ENCODE measurements at regions not wholly inside any gene's neighbourhood (a gene's known extent, or its start where the extent isn't known, plus 50 kb on each side); places are given as distances from the start of the nearest gene placed in this dataset.
A peak's percentile ranks its signal among the peaks of the same experiment; 100 is the strongest.

DNA sequence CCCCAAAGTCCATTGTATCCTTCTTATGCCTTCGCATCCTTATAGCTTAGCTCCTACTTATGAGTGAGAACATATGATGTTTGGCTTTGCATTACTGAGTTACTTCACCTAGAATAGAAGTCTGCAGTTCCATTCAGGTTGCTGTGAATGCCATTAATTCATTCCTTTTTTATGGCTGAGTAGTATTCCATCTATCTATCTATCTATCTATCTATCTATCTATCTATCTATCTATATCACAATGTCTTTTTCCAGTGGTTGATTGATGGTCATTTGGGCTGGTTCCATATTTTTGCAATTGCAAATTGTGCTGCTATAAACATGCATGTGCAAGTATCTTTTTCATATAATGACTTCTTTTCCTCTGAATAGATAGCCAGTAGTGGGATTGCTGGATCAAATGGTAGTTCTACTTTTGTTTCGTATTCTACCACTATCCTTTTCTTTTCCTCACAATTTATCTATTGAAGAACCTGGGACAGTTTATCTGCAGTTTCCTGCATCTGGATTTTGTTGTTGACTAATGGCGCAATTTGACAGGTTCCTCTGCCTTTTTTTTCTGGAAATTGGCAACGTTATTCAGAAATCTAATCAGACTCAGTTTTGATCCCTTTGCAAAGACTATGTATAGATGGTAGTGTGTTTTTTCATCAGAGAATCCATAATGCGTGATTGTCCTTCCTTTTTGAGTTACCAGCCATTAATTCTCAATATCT, 287.2 kb downstream of the ARL4A start:
- H3K36me3 Mint-ChIP-seq, result no peaks in the 10 kb centered on the region
- H3K27me3 ChIP-seq (ENCODE audit: insufficient read depth, low read length, poor library complexity, severe bottlenecking), result no peaks in the 10 kb centered on the region
- H3K4me3 ChIP-seq (ENCODE audit: low read length), result no peak overlapping the region
- no peak for DNase-seq
- H3K27ac ChIP-seq (ENCODE audit: low read depth, low read length), result no peak overlapping the region
- H3K4me3 Mint-ChIP-seq, result no peak overlapping the region
- H3K4me1 ChIP-seq (ENCODE audit: insufficient read depth, low read length), result no peaks in the 10 kb centered on the region
- H3K27ac Mint-ChIP-seq, result no peak overlapping the region
- H3K27me3 Mint-ChIP-seq, result peaks cover 1 to 21% of the 10 kb centered on the region in 2 donors
- no peaks in the 10 kb centered on the region for H3K9me3 ChIP-seq (ENCODE audit: low read length)
- H3K4me1 Mint-ChIP-seq, result no peaks in the 10 kb centered on the region
- H3K9me3 Mint-ChIP-seq, result no peaks in the 10 kb centered on the region
- POLR2A ChIA-PET, result no interaction called here
- CTCF ChIA-PET, result no interaction called here
- H3K36me3 ChIP-seq (ENCODE audit: insufficient read depth, low read length), result no peaks in the 10 kb centered on the region

- Histone ChIP-seq H3K4me3 (ENCODE audit: low read length) (no peak overlapping the region), H3K27me3 (ENCODE audit: insufficient read depth, low read length, poor library complexity, severe bottlenecking) (no peaks in the 10 kb centered on the region), H3K27ac (ENCODE audit: low read depth, low read length) (no peak overlapping the region), H3K4me1 (ENCODE audit: insufficient read depth, low read length) (no peaks in the 10 kb centered on the region), H3K9me3 (ENCODE audit: low read length) (no peaks in the 10 kb centered on the region), H3K36me3 (ENCODE audit: insufficient read depth, low read length) (no peaks in the 10 kb centered on the region)
- CTCF ChIA-PET, result no interaction called here
- Mint-ChIP-seq H3K27ac (no peak overlapping the region), H3K9me3 (no peaks in the 10 kb centered on the region), H3K27me3 (peaks cover 1 to 20% of the 10 kb centered on the region in 2 donors), H3K36me3 (no peaks in the 10 kb centered on the region), H3K4me3 (no peak overlapping the region), H3K4me1 (no peaks in the 10 kb centered on the region)
- DNase-seq, result no peak
- POLR2A ChIA-PET, result no interaction called here
Measured at GRCh38 chr7:12975412-12975811, 288.0 kb downstream of the ARL4A start.

GRCh38 chr7:12979181-12979580, 291.7 kb downstream of the ARL4A start:
- Mint-ChIP-seq H3K27me3 (peaks cover 3 to 17% of the 10 kb centered on the region in 2 donors), H3K9me3 (no peaks in the 10 kb centered on the region), H3K36me3 (no peaks in the 10 kb centered on the region), H3K4me3 (no peak overlapping the region), H3K4me1 (no peaks in the 10 kb centered on the region), H3K27ac (peak overlapping the region in 1 of 8 donors; percentile 16)
- DNase-seq, result no peak
- Histone ChIP-seq H3K27ac (ENCODE audit: low read depth, low read length) (no peak overlapping the region), H3K9me3 (ENCODE audit: low read length) (no peaks in the 10 kb centered on the region), H3K4me3 (ENCODE audit: low read length) (no peak overlapping the region), H3K4me1 (ENCODE audit: insufficient read depth, low read length) (no peaks in the 10 kb centered on the region), H3K36me3 (ENCODE audit: insufficient read depth, low read length) (no peaks in the 10 kb centered on the region), H3K27me3 (ENCODE audit: insufficient read depth, low read length, poor library complexity, severe bottlenecking) (no peaks in the 10 kb centered on the region)
- POLR2A ChIA-PET, result no interaction called here
- CTCF ChIA-PET, result no interaction called here

DNA sequence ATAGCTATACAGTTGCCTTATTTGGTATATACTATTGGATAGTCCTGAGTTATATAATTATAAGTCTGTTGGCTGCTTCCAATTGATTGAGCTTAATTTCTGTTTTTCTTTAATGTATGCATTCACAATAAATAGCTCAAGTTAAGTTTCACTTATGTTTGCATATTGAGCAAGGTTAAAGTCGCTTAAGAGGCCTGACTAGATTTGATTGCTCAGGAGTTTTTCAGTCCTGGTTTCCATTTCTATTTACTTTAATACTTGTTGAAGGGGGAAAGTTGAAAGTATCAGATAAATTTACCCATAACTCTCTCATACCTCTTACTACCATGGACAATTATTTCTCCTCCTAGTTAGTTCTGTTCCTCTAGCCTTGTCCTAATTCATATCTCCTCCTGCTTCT, 294.7 kb downstream of the ARL4A start:
- Mint-ChIP-seq H3K27ac (no peak overlapping the region), H3K36me3 (no peaks in the 10 kb centered on the region), H3K4me3 (no peak overlapping the region), H3K27me3 (peaks cover 2 to 4% of the 10 kb centered on the region in 2 donors), H3K9me3 (no peaks in the 10 kb centered on the region), H3K4me1 (no peaks in the 10 kb centered on the region)
- Histone ChIP-seq H3K4me1 (ENCODE audit: insufficient read depth, low read length) (no peaks in the 10 kb centered on the region), H3K4me3 (ENCODE audit: low read length) (no peak overlapping the region), H3K27ac (ENCODE audit: low read depth, low read length) (no peak overlapping the region), H3K27me3 (ENCODE audit: insufficient read depth, low read length, poor library complexity, severe bottlenecking) (no peaks in the 10 kb centered on the region), H3K9me3 (ENCODE audit: low read length) (no peaks in the 10 kb centered on the region), H3K36me3 (ENCODE audit: insufficient read depth, low read length) (no peaks in the 10 kb centered on the region)
- POLR2A ChIA-PET, result no interaction called here
- DNase-seq, result no peak
- CTCF ChIA-PET, result no interaction called here

- H3K27ac ChIP-seq (ENCODE audit: low read depth, low read length), result no peak overlapping the region
- no peaks in the 10 kb centered on the region for H3K9me3 Mint-ChIP-seq
- no peaks in the 10 kb centered on the region for H3K4me1 Mint-ChIP-seq
- no peaks in the 10 kb centered on the region for H3K36me3 ChIP-seq (ENCODE audit: insufficient read depth, low read length)
- no peaks in the 10 kb centered on the region for H3K36me3 Mint-ChIP-seq
- H3K27me3 Mint-ChIP-seq, result peaks cover 4% of the 10 kb centered on the region in 2 donors
- no peak overlapping the region for H3K4me3 Mint-ChIP-seq
- DNase-seq, result no peak
- no peak overlapping the region for H3K27ac Mint-ChIP-seq
- H3K27me3 ChIP-seq (ENCODE audit: insufficient read depth, low read length, poor library complexity, severe bottlenecking), result no peaks in the 10 kb centered on the region
- no peaks in the 10 kb centered on the region for H3K9me3 ChIP-seq (ENCODE audit: low read length)
- H3K4me1 ChIP-seq (ENCODE audit: insufficient read depth, low read length), result no peaks in the 10 kb centered on the region
- POLR2A ChIA-PET, result no interaction called here
- H3K4me3 ChIP-seq (ENCODE audit: low read length), result no peak overlapping the region
- CTCF ChIA-PET, result no interaction called here
Measured at GRCh38 chr7:12984117-12984516, 296.7 kb downstream of the ARL4A start.

GRCh38 chr7:12985228-12985627, 297.8 kb downstream of the ARL4A start:
- ChIA-PET POLR2A (no interaction called here), CTCF (no interaction called here)
- Histone ChIP-seq H3K27ac (ENCODE audit: low read depth, low read length) (no peak overlapping the region), H3K36me3 (ENCODE audit: insufficient read depth, low read length) (no peaks in the 10 kb centered on the region), H3K9me3 (ENCODE audit: low read length) (no peaks in the 10 kb centered on the region), H3K4me1 (ENCODE audit: insufficient read depth, low read length) (no peaks in the 10 kb centered on the region), H3K27me3 (ENCODE audit: insufficient read depth, low read length, poor library complexity, severe bottlenecking) (no peaks in the 10 kb centered on the region), H3K4me3 (ENCODE audit: low read length) (no peak overlapping the region)
- Mint-ChIP-seq H3K4me1 (no peaks in the 10 kb centered on the region), H3K27me3 (peaks cover 4 to 7% of the 10 kb centered on the region in 2 donors), H3K9me3 (no peaks in the 10 kb centered on the region), H3K27ac (no peak overlapping the region), H3K36me3 (no peaks in the 10 kb centered on the region), H3K4me3 (no peak overlapping the region)
- DNase-seq, result no peak

DNA sequence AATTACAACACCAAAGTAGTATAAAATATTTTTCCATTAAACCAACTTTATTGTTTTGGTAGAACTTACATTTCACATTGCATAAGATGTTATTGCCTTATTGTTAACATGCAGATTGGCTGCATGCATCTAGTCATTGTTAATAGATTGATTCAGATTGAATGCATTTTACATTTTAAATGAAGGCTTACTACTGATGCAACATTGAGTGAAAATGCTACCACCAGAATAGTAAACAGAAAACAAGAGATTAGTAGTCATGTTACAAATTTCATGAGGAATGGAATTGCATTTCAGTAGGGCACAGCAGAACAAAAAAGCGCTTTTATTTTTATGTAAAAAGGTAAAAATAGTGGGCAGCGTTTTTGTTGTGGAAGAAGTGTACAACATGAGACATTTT, 298.3 kb downstream of the ARL4A start:
- Mint-ChIP-seq H3K4me1 (no peaks in the 10 kb centered on the region), H3K36me3 (no peaks in the 10 kb centered on the region), H3K27me3 (peaks cover 4 to 7% of the 10 kb centered on the region in 2 donors), H3K4me3 (no peak overlapping the region), H3K9me3 (no peaks in the 10 kb centered on the region), H3K27ac (peak overlapping the region in 1 of 8 donors; percentile 11)
- ChIA-PET POLR2A (no interaction called here), CTCF (no interaction called here)
- Histone ChIP-seq H3K4me1 (ENCODE audit: insufficient read depth, low read length) (no peaks in the 10 kb centered on the region), H3K4me3 (ENCODE audit: low read length) (no peak overlapping the region), H3K27ac (ENCODE audit: low read depth, low read length) (no peak overlapping the region), H3K27me3 (ENCODE audit: insufficient read depth, low read length, poor library complexity, severe bottlenecking) (no peaks in the 10 kb centered on the region), H3K36me3 (ENCODE audit: insufficient read depth, low read length) (no peaks in the 10 kb centered on the region), H3K9me3 (ENCODE audit: low read length) (no peaks in the 10 kb centered on the region)
- DNase-seq, result no peak

- DNase-seq, result no peak
- Mint-ChIP-seq H3K27ac (no peak overlapping the region), H3K9me3 (no peaks in the 10 kb centered on the region), H3K27me3 (peaks cover 4 to 7% of the 10 kb centered on the region in 2 donors), H3K4me1 (no peaks in the 10 kb centered on the region), H3K4me3 (no peak overlapping the region), H3K36me3 (no peaks in the 10 kb centered on the region)
- Histone ChIP-seq H3K4me3 (ENCODE audit: low read length) (no peak overlapping the region), H3K27ac (ENCODE audit: low read depth, low read length) (no peak overlapping the region), H3K36me3 (ENCODE audit: insufficient read depth, low read length) (no peaks in the 10 kb centered on the region), H3K9me3 (ENCODE audit: low read length) (no peaks in the 10 kb centered on the region), H3K4me1 (ENCODE audit: insufficient read depth, low read length) (no peaks in the 10 kb centered on the region), H3K27me3 (ENCODE audit: insufficient read depth, low read length, poor library complexity, severe bottlenecking) (no peaks in the 10 kb centered on the region)
- ChIA-PET CTCF (interaction anchor here (0.6 kb wide), 1 partner anchor 276 kb away, joined by 3 read pairs; no protein-coding TSS in a partner anchor), POLR2A (no interaction called here)
Measured at GRCh38 chr7:12987238-12987637, 299.8 kb downstream of the ARL4A start.

Data from CD8-positive, alpha-beta memory T cell (primary cell).